ENCODE measurements at regions not wholly inside any gene's neighbourhood (a gene's known extent, or its start where the extent isn't known, plus 50 kb on each side); places are given as distances from the start of the nearest gene placed in this dataset.

DNA sequence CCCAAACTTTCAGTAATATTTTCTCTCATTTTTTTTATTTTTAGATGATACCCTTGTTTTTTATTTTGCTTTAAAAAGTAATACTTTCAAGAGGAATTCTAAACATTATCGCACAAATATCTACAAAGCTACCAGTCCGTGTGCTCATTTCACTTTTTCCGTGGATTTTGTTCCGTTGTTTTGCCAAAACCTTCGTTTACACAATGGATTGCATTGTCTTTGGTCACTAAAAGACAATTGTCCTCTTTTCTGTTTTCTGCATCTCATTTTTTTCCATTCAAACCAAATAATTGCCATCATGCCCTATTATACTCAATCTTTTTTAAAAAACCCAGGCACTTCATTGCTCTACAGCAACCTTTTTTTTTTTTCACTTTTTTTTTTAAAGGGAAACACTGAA, 214.9 kb downstream of the CXXC4 start:
- TF ChIP-seq, protein P1, sequence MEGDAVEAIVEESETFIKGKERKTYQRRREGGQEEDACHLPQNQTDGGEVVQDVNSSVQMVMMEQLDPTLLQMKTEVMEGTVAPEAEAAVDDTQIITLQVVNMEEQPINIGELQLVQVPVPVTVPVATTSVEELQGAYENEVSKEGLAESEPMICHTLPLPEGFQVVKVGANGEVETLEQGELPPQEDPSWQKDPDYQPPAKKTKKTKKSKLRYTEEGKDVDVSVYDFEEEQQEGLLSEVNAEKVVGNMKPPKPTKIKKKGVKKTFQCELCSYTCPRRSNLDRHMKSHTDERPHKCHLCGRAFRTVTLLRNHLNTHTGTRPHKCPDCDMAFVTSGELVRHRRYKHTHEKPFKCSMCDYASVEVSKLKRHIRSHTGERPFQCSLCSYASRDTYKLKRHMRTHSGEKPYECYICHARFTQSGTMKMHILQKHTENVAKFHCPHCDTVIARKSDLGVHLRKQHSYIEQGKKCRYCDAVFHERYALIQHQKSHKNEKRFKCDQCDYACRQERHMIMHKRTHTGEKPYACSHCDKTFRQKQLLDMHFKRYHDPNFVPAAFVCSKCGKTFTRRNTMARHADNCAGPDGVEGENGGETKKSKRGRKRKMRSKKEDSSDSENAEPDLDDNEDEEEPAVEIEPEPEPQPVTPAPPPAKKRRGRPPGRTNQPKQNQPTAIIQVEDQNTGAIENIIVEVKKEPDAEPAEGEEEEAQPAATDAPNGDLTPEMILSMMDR (IDR thresholded peaks at IDR 0.05): no peak
- no peak for TF ChIP-seq EZH2 (IDR thresholded peaks at IDR 0.05; ENCODE audit: borderline replicate concordance, insufficient read depth, low read depth, low read length, poor library complexity, severe bottlenecking)

Data from B cell (primary cell).